GM10266 (cell line): ENCODE measurements at regions not wholly inside any gene's neighbourhood (a gene's known extent, or its start where the extent isn't known, plus 50 kb on each side); places are given as distances from the start of the nearest gene placed in this dataset.

Experiments used
- DNase-seq: peaks from one replicate; pipeline ENCODE4 v3.0.0; 2012; ENCODE audit errors: extremely low spot score
- TF ChIP-seq, protein P1 (sequence below): IDR thresholded peaks from 2 replicates; pipeline ENCODE4 v1.5.1; 2012; ENCODE audit warnings: mild to moderate bottlenecking, low read depth; ENCODE audit not compliant: control insufficient read depth, insufficient read depth; ENCODE audit errors: missing control alignments

DNA sequence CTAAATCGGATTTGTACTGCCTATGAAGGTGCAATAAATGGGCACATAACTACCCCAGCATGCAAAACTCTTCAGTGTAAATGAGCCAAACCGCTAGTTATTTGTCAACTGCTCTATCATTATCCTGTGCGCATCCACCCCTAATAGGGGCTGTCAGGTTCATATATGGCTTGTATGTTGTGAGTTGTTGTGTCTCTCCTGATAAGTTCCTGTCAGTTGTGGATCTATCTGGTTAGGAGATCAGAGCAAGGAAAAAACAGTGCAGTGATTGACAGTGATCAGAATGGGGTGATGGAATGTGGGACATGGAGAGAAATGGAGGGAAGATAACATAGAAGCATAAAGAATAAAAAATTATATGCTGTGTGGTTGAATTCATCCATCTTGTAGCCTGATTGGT lies 686.9 kb upstream of the ID4 start:
- TF ChIP-seq, protein P1, sequence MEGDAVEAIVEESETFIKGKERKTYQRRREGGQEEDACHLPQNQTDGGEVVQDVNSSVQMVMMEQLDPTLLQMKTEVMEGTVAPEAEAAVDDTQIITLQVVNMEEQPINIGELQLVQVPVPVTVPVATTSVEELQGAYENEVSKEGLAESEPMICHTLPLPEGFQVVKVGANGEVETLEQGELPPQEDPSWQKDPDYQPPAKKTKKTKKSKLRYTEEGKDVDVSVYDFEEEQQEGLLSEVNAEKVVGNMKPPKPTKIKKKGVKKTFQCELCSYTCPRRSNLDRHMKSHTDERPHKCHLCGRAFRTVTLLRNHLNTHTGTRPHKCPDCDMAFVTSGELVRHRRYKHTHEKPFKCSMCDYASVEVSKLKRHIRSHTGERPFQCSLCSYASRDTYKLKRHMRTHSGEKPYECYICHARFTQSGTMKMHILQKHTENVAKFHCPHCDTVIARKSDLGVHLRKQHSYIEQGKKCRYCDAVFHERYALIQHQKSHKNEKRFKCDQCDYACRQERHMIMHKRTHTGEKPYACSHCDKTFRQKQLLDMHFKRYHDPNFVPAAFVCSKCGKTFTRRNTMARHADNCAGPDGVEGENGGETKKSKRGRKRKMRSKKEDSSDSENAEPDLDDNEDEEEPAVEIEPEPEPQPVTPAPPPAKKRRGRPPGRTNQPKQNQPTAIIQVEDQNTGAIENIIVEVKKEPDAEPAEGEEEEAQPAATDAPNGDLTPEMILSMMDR: no peak
- DNase-seq: no peak

DNA sequence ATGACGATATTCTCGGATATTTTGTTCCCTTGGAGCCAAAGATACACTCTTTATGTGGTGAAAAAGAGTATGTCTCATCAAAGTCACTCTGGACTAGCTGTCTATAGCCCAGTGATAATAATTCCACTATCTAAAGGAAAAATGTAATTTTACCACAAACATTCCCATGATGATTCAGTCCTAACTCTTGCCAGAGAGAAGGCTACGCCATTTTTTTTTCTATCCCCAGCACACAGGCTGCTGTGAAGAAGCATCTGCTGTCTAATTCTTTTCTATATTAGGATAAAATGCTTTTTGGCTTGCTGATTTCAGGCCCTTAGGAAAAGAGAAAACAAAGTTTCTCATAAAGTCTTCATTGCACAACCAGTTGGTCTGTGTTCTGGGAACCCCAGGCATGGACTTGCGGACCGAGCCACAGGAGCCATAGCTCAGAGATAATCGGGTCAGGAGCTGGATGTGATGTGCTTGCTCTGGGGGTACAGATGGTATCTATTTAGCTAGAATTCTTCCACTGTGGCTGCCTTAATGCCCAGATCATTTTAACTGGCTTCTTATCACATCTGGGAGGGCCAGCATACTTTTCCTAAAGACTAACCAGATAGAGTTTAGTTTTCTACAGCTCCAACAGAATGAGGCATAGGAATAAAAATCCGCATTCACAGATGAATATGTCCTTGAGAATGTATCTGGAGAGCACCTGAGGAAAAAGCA lies 683.7 kb upstream of the ID4 start:
- no peak for DNase-seq
- TF ChIP-seq, protein P1: no peak

DNA sequence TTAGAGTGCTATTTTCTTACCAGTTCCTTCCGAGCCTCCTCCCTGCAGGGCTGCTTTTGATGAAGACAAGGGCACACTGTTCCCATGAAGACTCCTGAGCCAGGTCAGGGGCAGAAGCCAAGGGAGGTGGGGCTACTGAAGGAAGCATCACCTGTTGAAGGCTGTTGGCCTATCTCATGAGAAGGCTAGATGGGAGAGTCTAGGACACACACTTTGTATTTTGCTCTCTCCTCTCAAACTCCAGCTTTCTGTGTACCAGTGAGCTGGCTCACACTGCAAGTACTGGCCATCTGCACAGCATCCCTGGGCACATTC lies 683.2 kb upstream of the ID4 start:
- TF ChIP-seq, protein P1: no peak
- DNase-seq: no peak

DNA sequence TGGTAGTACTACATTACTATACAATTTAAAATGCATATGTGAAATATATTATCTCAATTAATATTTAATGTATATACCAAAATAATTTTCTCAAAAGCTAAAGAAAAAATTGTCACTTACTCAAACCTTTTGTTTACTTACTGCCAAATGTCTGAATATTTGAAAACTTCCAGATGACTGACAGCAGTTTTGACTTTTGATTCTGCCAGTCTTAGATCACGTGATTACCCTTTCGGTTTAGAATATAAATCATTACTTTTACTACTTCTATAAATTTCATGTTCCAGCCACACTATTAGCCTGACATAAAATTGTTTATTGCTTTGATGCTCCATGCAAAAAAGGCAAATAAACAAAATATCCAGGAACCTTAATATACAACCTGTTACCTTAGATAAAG lies 680.7 kb upstream of the ID4 start:
- TF ChIP-seq, protein P1: no peak

DNA sequence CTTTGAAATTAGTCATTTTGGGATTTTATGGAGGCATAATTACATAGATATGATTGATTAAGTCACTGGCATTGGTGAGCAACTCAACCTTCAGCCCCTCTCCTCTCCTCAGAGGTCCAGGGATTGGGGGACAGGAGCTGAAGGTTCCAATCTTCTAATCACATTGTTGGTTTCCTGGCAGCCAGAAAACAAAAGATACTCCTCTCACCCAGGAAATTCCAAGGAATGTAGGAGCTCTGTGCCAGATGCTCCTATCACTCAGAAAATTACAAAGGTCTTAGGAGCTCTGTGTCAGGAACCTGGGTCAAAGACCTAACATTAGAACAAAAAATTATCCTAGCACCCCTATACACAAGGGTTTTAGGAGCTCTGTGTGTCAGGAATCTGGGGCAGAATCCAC lies 679.7 kb upstream of the ID4 start:
- DNase-seq: no peak
- TF ChIP-seq, protein P1: no peak

More for the DNA sequence above, 680.7 kb upstream of the ID4 start:
- no peak for DNase-seq

DNA sequence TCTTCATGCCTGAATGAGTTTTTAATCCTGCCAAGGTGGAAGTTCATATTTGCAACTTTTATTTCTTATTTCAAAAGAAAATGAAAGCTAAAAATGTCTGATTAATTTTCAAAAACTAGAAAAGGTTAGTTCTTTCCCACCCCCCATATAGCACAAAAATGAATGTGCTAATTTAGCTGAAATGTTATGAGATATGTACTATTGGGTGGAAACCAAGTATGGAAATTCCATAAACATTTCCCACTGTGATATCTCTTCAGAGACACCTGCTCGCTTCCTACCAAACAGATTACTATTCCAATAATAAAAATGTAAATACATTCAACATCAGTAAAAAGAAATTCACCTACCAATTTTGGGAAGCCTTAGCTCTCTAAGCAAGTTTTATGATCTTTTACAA lies 678.6 kb upstream of the ID4 start:
- DNase-seq: no peak
- TF ChIP-seq, protein P1: no peak

DNA sequence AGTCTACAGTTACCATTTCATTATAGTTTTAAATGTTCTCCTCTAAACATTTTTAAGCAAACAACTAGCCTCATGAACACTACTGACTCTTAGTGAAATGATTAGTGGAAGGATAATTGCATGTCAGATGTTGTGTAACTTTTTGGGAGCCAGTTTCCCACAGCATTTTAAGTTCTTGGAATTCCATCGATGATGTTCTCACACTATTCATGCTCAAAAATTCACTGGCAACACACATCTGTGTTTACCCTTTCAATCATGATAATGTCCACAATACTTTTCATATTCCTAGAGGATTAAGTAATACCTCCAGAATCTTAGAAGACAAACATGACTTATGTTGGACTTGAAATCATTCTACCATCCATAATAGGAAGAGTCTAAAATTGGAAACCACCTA lies 678.1 kb upstream of the ID4 start:
- TF ChIP-seq, protein P1: no peak
- no peak for DNase-seq
